ENCODE measurements at regions not wholly inside any gene's neighbourhood (a gene's known extent, or its start where the extent isn't known, plus 50 kb on each side); places are given as distances from the start of the nearest gene placed in this dataset.

GRCh38 chr1:175894581-175894980 is 151.2 kb upstream of the TNR start:
- no peak for DNase-seq

GRCh38 chr1:175893192-175893591 is 149.8 kb upstream of the TNR start:
- no peak for DNase-seq

- no peak for DNase-seq
Observed at GRCh38 chr1:175892686-175893085, 149.3 kb upstream of the TNR start.

- DNase-seq, result no peak
Observed at GRCh38 chr1:175891783-175892309, 148.5 kb upstream of the TNR start.

GRCh38 chr1:175890958-175891357 is 147.6 kb upstream of the TNR start:
- DNase-seq, result no peak

DNA sequence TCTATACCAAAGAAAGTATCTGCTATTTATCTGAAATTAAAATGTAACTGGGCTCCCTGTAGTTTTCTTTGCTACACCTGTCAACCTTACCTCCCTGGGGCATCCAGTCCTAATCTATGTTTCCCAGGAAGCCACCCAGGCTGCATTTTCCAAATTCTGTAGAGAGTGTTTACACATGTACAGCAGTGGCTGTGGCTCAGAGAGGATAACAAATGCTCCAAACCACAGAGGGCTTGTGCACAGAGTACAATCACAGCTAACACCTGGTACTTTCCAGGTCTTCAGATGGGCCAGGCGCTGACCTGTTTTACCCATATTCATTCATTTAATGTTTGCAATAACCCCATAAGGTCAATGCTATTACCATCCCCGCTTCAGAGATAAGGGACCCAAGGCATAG is 146.5 kb upstream of the TNR start:
- no peak for DNase-seq

DNA sequence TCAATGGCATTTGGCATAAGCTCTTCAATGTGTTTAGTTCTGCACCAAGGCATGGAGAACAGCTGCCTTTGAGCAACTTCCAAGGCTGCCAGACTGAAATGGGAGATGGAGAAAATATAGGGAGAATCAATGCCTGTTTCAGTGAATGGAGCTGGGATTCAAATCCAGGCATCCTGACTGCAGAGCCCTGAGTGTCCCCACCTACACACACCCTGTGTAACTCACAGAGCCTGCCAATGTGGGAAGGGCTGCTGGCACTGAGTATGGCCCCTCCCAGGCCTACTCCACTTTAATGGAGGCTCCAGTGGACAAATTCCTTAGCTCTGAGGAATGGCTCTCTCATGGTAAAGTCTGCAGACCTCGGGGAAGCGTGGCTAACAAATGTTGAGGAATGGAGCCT is 145.6 kb upstream of the TNR start:
- DNase-seq, result no peak

GRCh38 chr1:175887981-175888428 is 144.6 kb upstream of the TNR start:
- peak; percentile 33 to 60 for DNase-seq

- DNase-seq, result no peak
Observed at GRCh38 chr1:175887521-175887920, 144.1 kb upstream of the TNR start.

GRCh38 chr1:175885326-175885725 is 141.9 kb upstream of the TNR start:
- no peak for DNase-seq

GRCh38 chr1:175884369-175884768 is 141.0 kb upstream of the TNR start:
- DNase-seq, result no peak

DNA sequence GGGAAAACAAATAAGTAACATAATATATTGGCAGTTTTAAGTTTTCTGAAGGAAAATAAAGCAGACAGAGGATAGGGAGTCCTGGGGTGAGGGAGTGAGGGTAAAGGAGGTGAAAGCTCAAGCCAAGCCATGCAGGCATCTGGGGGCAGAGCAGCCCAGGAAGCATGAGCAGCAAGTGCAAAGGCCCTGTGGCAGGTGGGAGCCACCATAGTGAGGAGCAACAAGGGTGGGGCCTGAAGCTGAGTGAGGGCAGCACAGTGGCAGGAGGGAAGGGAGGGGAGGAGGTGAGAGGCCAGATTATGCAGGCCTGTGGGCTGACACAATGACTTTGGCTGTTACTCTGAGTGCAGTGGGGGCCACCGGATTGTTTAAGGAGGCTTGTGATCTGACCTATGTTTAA is 138.8 kb upstream of the TNR start:
- DNase-seq, result no peak

- DNase-seq, result peak in 1 of 2 experiments; percentile 2
Observed at GRCh38 chr1:175881246-175881976, 138.0 kb upstream of the TNR start.

DNA sequence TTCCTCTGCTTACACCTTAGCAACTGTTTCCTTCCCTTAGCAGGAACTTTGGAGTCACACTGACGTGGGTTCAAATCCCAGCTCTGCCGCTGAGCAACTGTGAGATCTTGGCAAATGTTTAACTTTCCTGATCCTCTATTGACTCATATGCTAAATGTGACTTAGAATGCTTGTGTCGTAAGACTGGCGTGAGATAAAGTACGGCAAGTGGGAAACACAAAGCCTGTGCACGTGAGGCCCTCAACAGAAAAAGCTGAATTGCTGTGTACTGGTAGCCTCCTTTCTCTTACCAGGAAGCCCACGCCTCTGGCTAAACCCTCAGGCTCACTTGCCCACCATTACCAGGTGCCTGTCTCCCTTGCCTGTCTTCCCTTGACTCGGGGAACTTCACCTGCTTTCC is 135.4 kb upstream of the TNR start:
- no peak for DNase-seq

DNA sequence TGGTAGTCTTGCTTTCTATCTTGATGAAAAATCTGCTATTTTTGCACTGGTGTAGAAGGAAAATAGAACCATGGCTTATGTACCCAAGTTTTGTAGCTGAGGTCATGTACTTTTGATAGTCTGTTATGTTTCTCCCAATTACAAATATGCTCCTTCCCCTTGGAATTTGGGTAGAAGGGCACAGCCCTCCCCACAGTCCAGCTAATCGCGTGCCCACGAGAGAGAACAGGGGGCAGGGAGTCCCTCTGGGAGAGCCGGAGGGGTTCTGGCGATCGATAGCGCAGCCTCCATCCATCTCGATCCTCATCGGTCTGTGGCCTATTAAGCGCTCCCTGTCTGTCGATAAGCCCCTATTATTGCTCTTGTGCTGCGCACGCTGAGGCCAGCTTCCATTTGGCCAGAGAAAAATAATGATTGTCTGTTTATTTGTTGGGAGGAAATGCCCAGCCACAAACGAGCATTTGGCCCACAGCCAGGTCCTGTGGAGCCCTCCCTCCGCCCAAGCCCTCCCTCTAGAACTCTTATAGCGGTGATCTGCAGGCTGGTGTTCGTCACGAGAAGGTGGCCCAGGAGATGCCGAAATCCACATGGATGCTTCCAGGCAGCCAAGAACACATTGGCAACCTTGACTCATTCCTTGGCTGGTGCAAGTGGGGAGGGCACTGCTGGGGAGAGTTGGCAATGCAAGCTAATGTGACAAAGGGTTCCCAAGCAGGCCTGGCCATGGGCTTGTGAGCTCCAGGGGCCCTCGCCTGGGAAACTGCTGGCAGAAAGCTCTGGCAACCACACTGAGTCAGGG is 134.7 kb upstream of the TNR start:
- DNase-seq, result no peak

GRCh38 chr1:175875556-175875955 is 132.2 kb upstream of the TNR start:
- no peak for DNase-seq

DNA sequence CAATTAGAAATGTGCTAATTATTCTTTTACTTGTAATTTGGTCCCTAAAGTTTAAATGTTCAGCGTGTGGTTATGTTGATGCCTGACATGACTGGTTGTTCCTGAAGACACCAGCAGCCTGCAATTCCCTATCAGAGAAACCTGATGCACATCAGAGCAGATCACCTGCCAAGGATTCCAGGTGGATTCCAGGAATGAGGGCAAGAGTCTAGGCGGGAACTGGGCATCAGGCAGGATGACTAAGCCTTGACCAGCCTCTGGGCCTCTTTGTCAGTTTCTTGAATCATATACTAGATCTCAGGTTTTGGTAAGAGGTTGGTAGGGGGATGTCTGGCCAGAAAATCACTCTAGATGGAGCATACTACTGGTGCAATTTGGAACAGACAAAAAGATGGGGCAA is 130.7 kb upstream of the TNR start:
- DNase-seq, result no peak

- DNase-seq, result no peak
Observed at GRCh38 chr1:175873290-175873935, 130.0 kb upstream of the TNR start.

GRCh38 chr1:175872588-175872987 is 129.2 kb upstream of the TNR start:
- DNase-seq, result no peak

- DNase-seq, result no peak
Observed at GRCh38 chr1:175871647-175872046, 128.3 kb upstream of the TNR start.

DNA sequence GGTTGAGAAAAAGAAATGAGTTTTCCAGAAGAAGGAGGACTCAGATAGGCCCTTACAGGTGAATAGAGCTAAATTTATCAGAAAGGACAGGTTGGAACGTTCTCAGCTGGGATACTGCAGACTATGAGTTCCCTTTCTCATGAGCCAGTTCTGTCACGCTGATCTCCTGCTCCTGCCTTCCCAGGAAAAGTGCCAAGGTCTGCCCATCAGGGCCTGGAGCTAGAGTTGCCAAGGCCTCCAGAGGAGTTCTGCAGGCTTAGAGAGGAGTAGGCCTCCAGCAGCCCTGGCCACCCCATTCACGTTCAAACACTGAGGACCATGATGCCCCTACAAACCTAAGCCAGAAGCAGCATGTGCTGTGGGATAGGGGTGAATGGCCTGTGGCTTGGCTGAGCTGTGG is 126.8 kb upstream of the TNR start:
- DNase-seq, result no peak

GRCh38 chr1:175866776-175867175 is 123.4 kb upstream of the TNR start:
- DNase-seq, result no peak

- DNase-seq, result no peak
Observed at GRCh38 chr1:175865041-175865766, 121.8 kb upstream of the TNR start.

Measured in NCI-H524 (cell line).